GM11168 (cell line): ENCODE measurements at regions not wholly inside any gene's neighbourhood (a gene's known extent, or its start where the extent isn't known, plus 50 kb on each side); places are given as distances from the start of the nearest gene placed in this dataset.
"Not testable (repeated sequence)": the region's sequence is repeated elsewhere in the genome, so short reads cannot be mapped to it uniquely, and the experiment has no call there.

Experiments
- in situ Hi-C: fragments of 300-500 bp; cut with MboI; formaldehyde crosslinking; loops from one replicate; pipeline ENCODE4 v1.12.0; 2022; ENCODE audit warnings: low sequenced_read_pairs; ENCODE audit not compliant: unreplicated experiment

DNA sequence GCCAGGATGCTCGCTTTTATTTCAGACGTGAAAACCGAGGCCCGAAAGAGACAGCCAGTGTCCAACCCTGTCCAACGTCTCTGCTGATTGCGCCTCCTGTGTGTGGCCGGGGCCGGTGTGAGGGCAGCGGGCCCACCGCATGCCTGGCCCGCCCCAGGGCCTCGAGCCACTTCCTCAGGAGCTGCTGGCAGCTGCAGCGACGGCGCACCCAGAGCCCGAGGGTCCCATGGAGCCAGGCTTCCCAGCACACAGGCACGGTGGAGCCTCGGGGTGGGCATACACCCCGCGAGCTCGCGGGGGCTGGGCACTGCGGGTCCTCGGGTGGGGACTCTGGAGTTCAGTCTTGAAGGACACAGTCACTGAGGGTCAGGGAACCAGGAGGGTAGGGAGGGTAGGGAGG lies 320.5 kb upstream of the PLGLB1 start:
- in situ Hi-C loops: not testable (repeated sequence)

DNA sequence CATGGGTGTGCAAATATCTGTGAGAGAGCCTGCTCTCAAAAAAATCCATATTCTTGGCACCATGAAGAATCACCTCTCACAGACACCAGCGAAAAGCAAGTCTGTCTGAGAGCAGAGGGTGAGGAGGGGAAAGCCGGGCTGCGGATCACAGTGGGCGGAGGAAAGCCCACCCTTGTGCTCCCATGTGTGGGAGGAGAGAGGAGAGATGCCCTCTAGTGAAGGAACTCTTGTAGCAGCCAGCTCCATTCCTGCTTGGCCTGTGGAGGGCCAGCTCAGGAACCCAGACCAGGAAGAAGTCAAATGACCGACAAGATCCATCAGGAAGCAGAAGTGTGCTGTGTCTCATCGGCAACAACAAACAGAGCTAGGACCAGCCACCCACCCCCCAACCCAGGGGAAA lies 321.7 kb upstream of the PLGLB1 start:
- in situ Hi-C loops: not testable (repeated sequence)

DNA sequence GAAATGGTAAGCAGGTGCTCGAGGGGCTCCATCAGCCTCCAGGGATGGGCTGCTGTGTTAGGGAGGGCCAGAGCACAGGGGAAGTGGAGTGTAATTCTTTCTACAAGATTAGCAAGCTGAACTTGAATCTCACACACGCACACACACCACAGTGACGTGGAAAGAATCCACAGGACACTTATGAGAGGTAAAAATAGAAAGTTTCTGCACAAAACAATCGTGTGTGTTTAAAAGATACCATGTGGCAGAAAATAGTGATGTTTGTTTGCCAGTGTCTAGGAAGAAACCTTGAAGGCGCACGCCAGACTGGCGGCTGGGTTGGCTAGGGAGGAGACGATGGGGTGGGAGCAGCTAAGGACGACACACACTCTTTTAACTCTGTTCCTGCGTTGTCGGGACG lies 323.6 kb upstream of the PLGLB1 start:
- in situ Hi-C loops: not testable (repeated sequence)

- in situ Hi-C loops: not testable (repeated sequence)
Measured at GRCh38 chr2:87348556-87348955, 326.9 kb upstream of the PLGLB1 start.

DNA sequence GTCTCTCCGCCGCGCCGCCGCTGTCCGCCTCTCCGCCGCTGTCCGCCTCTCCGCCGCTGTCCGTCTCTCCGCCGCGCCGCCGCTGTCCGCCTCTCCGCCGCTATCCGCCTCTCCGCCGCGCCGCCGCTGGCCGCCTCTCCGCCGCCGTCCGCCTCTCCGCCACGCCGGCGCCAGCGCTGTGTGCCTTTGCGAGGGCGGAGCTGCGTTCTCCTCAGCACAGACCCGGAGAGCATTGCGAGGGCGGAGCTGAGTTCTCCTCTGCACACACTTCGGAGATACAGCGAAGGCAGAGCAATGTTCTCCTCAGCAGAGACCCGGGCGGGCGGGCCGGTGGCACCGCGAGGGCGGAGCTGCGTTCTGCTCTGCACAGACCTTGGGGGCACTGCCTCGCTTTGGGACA lies 327.4 kb upstream of the PLGLB1 start:
- in situ Hi-C loops: not testable (repeated sequence)

DNA sequence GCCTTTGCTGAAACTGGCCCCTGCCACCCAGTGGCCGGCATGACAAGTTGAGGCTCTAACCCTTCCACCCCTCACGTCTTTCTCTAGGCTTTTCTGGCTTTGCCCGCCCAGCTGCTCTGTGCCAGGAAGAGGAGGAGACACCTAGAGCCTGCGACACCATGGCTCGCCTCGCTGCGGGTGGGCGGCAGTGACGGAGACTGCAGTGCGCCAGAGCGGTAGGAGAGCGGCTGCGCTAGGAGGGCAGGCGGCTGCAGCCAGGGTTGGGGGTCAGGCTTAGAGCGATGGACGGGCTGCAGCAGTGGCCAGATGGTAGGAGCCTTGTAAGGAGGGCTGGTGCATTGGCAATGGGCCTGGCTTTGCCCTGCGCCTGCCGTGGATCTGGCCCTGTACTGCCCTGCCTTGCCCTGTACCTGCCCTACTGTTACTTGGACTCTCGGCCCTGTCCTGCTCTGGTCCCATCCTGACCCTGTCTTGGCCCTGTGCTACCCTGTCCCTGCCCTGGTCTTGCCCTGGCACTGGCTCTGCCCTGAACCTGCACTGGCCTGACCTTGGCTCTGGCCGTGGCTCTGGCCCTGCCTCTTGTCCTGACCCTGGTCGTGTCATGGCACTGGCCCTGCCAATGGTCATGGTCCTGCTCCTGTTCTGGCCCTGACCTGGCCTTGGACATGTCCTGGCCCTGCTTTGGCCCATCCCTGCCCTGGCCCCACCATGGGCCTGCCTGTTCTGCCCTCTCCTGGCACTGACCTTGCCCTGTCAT lies 330.7 kb upstream of the PLGLB1 start:
- in situ Hi-C loops: not testable (repeated sequence)

- in situ Hi-C loops: not testable (repeated sequence)
Measured at GRCh38 chr2:87353408-87353807, 331.8 kb upstream of the PLGLB1 start.

DNA sequence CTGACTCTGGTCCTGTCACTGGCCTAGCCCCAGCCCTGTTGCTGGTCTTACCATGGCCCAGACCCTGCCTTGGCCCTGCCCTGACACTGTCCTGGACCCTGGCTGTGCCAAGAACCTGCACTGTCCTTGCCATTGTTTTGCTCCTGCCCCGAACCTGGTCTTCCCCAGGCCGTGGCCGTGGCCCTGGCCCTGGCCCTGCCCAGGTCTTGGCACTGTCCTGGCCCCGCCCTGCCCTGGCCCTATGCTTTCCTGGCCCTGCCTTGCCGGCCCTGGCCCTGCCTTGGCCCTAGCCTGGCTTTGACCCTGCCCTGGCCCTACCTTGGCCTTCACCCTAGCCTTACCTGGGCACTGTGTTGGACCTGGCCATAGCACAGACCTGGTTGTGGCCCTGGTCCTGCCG lies 332.5 kb upstream of the PLGLB1 start:
- in situ Hi-C loops: not testable (repeated sequence)

DNA sequence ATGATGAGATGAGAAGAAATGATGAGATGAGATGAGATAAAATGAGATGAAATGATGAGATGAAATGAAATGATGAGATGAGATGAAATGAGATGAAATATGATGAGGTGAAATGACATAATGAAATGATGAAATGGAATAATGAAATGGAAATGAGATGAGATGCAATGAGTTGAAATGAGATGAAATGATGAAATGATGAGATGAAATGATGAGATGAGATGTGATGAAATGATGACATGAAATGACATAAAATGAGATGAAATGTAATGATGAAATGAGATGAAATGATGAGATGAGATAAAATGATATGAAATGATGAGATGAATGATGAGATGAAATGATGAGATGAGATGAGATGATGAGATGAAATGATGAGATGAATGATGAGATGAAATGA lies 338.6 kb upstream of the PLGLB1 start:
- in situ Hi-C loops: not testable (repeated sequence)

DNA sequence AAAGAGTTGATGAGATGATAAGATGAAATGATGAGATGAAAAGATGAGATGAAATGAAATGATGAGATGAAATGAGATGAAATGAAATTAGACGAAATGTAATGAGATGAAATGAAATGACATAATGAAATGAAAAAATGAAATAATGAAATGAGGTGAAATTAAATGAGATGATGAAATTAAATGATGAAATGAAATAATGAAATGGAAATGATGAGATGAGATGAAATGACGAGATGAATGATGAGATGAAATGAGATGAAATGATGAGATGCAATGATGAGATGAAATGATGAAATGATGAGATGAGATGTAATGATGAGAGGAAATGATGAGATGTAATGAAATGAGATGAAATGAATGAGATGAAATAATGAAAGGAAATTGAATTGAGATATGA lies 339.3 kb upstream of the PLGLB1 start:
- in situ Hi-C loops: not testable (repeated sequence)

GRCh38 chr2:87361805-87362204 lies 340.2 kb upstream of the PLGLB1 start:
- in situ Hi-C loops: not testable (repeated sequence)

DNA sequence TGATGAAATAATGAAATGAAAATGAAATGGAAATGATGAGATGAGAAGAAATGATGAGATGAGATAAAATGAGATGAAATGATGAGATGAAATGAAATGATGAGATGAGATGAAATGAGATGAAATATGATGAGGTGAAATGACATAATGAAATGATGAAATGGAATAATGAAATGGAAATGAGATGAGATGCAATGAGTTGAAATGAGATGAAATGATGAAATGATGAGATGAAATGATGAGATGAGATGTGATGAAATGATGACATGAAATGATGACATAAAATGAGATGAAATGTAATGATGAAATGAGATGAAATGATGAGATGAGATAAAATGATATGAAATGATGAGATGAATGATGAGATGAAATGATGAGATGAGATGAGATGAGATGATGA lies 342.7 kb upstream of the PLGLB1 start:
- in situ Hi-C loops: not testable (repeated sequence)

- in situ Hi-C loops: not testable (repeated sequence)
Measured at GRCh38 chr2:87365038-87365437, 343.4 kb upstream of the PLGLB1 start.

DNA sequence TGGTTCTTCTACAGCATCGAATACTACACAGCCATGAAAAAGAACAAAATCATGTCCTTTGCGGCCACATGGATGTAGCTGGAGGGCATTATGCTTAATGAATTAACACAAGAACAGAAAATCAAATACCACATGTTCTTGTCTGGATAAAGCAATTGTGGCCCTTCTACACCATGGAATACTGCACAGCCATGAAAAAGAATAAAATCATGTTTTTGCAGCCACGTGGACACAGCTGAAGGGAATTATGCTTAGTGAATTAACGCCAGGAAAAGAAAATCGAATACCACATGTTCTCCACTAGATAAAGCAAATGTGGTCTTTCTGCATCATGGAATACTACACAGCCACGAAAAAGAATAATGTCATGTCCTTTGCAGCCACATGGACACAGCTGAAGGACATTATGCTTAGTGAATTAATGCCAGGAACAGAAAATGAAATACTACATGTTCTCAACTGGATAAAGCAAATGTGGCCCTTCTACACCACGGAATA lies 361.8 kb upstream of the PLGLB2 start:
- in situ Hi-C loops: not testable (repeated sequence)

- in situ Hi-C loops: not testable (repeated sequence)
Measured at GRCh38 chr2:87395784-87396183, 352.1 kb upstream of the PLGLB2 start.

DNA sequence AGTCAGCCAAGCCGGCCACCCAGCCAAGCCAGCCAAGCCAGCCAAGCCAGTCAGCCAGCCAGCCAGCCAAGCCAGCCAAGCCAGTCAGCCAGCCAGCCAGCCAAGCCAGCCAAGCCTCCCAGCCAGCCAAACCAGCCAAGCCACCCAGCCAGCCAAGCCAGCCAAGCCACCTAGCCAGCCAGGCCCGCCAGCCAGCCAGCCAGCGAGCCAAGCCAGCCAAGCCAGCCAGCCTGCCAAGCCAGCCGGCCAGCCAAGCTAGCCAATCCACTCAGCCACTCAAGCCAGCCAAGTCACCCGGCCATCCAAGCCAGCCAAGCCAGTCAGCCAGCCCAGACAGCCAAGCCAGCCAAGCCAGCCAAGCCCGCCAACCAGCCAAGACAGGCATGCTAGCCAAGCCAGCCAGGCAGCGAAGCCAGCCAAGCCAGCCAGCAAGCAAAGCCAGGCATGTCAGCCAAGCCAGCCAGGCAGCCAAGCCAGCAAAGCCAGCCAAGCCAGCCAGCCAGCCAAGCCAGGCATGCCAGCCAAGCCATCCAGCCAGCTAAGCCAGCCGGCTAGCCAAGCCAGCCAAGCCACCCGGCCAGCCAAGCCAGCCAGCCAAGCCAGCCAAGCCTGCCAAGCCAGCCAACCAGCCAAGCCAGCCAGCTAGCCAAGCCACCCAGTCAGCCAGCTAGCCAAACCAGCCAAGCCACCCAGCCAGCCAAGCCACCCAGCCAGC lies 351.2 kb upstream of the PLGLB2 start:
- in situ Hi-C loops: not testable (repeated sequence)

DNA sequence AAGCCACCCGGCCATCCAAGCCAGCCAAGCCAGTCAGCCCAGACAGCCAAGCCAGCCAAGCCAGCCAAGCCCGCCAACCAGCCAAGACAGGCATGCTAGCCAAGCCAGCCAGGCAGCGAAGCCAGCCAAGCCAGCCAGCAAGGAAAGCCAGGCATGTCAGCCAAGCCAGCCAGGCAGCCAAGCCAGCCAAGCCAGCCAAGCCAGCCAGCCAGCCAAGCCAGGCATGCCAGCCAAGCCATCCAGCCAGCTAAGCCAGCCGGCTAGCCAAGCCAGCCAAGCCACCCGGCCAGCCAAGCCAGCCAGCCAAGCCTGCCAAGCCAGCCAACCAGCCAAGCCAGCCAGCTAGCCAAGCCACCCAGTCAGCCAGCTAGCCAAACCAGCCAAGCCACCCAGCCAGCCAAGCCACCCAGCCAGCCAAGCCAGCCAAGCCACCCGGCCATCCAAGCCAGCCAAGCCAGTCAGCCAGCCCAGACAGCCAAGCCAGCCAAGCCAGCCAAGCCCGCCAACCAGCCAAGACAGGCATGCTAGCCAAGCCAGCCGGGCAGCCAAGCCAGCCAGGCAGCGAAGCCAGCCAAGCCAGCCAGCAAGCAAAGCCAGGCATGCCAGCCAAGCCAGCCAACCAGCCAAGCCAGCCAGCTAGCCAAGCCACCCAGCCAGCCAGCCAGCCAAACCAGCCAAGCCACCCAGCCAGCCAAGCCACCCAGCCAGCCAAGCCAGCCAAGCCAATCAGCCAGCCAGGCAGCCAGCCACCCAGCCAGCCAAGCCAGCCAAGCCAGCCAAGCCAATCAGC lies 350.4 kb upstream of the PLGLB2 start:
- in situ Hi-C loops: not testable (repeated sequence)

- in situ Hi-C loops: not testable (repeated sequence)
Measured at GRCh38 chr2:87398567-87399305, 349.2 kb upstream of the PLGLB2 start.

- in situ Hi-C loops: no loop called here
Measured at GRCh38 chr2:87401726-87402345, 346.1 kb upstream of the PLGLB2 start.

- in situ Hi-C loops: no loop called here
Measured at GRCh38 chr2:87403893-87404175, 344.1 kb upstream of the PLGLB2 start.
